ENCODE measurements at regions not wholly inside any gene's neighbourhood (a gene's known extent, or its start where the extent isn't known, plus 50 kb on each side); places are given as distances from the start of the nearest gene placed in this dataset.

- WGBS, 2 donors, result 49 to 64% methylated on average over 2 of the region's 2 CpGs
- no peaks in the 10 kb centered on the region for H3K4me1 ChIP-seq
- H3K27me3 ChIP-seq, result no peaks in the 10 kb centered on the region
- DNase-seq (ENCODE audit: low spot score in 2 of 2), result no peak
- H3K9me3 ChIP-seq, result peaks cover 0 to 10% (median under 1%) of the 10 kb centered on the region in 4 donors
- no peak overlapping the region for H3K27ac ChIP-seq
- H3K4me3 ChIP-seq, result no peak overlapping the region
- TF ChIP-seq, protein P1, sequence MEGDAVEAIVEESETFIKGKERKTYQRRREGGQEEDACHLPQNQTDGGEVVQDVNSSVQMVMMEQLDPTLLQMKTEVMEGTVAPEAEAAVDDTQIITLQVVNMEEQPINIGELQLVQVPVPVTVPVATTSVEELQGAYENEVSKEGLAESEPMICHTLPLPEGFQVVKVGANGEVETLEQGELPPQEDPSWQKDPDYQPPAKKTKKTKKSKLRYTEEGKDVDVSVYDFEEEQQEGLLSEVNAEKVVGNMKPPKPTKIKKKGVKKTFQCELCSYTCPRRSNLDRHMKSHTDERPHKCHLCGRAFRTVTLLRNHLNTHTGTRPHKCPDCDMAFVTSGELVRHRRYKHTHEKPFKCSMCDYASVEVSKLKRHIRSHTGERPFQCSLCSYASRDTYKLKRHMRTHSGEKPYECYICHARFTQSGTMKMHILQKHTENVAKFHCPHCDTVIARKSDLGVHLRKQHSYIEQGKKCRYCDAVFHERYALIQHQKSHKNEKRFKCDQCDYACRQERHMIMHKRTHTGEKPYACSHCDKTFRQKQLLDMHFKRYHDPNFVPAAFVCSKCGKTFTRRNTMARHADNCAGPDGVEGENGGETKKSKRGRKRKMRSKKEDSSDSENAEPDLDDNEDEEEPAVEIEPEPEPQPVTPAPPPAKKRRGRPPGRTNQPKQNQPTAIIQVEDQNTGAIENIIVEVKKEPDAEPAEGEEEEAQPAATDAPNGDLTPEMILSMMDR (IDR thresholded peaks at IDR 0.05), result no peak
- TF ChIP-seq POLR2A (IDR thresholded peaks at IDR 0.05), result no peak
- no peak for TF ChIP-seq EP300 (IDR thresholded peaks at IDR 0.05)
- H3K36me3 ChIP-seq, result no peaks in the 10 kb centered on the region
Measured at GRCh38 chr20:22098511-22098910, 393.0 kb downstream of the PAX1 start.

GRCh38 chr20:22093122-22093521 lies 387.7 kb downstream of the PAX1 start:
- WGBS, 2 donors, result 32 to 65% methylated on average over 1 of the region's 1 CpG
- no peak for DNase-seq (ENCODE audit: low spot score in 2 of 2)
- no peaks in the 10 kb centered on the region for H3K4me1 ChIP-seq
- no peaks in the 10 kb centered on the region for H3K36me3 ChIP-seq
- no peak overlapping the region for H3K27ac ChIP-seq
- peaks cover 0 to 46% (median 15%) of the 10 kb centered on the region in 4 donors for H3K9me3 ChIP-seq
- TF ChIP-seq EP300 (IDR thresholded peaks at IDR 0.05) (no peak), POLR2A (IDR thresholded peaks at IDR 0.05) (no peak)
- TF ChIP-seq, protein P1 (IDR thresholded peaks at IDR 0.05), result no peak
- no peak overlapping the region for H3K4me3 ChIP-seq
- no peaks in the 10 kb centered on the region for H3K27me3 ChIP-seq

GRCh38 chr20:22088882-22089281 lies 383.4 kb downstream of the PAX1 start:
- Histone ChIP-seq H3K9me3 (peaks cover 0 to 39% (median 15%) of the 10 kb centered on the region in 4 donors), H3K27me3 (no peaks in the 10 kb centered on the region), H3K36me3 (no peaks in the 10 kb centered on the region), H3K4me3 (no peak overlapping the region), H3K4me1 (no peaks in the 10 kb centered on the region), H3K27ac (no peak overlapping the region)
- no peak for TF ChIP-seq EP300 (IDR thresholded peaks at IDR 0.05)
- no peak for TF ChIP-seq POLR2A (IDR thresholded peaks at IDR 0.05)
- TF ChIP-seq, protein P1 (IDR thresholded peaks at IDR 0.05), result no peak
- DNase-seq (ENCODE audit: low spot score in 2 of 2), result no peak
- 88 to 90% methylated on average over 4 of the region's 4 CpGs for WGBS, 2 donors

DNA sequence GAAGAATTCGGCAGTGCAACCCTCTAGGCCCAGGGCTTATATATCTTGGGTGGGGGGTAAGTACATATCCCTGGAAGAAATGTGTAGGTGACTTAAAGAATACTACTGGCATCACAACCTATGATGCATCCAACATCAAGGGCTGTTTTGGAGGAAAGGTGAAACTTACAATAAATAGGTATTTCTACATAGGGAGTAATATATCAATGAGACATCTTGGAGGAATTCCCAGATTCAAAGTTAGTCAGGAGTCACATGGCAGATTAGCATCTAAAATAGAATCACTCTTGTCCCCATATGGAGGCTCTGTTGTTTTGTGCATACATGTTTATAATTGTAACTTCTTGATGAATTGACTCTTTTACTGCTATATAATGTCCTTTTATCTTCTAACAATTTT lies 375.5 kb downstream of the PAX1 start:
- TF ChIP-seq, protein P1 (IDR thresholded peaks at IDR 0.05), result no peak
- TF ChIP-seq EP300 (IDR thresholded peaks at IDR 0.05), result no peak
- no peak for TF ChIP-seq POLR2A (IDR thresholded peaks at IDR 0.05)
- Histone ChIP-seq H3K9me3 (no peaks in the 10 kb centered on the region), H3K27ac (no peak overlapping the region), H3K27me3 (no peaks in the 10 kb centered on the region), H3K4me1 (no peaks in the 10 kb centered on the region), H3K36me3 (no peaks in the 10 kb centered on the region), H3K4me3 (no peak overlapping the region)
- DNase-seq (ENCODE audit: low spot score in 2 of 2), result no peak
- 0 to 29% methylated on average over 1 of the region's 1 CpG for WGBS, 2 donors

DNA sequence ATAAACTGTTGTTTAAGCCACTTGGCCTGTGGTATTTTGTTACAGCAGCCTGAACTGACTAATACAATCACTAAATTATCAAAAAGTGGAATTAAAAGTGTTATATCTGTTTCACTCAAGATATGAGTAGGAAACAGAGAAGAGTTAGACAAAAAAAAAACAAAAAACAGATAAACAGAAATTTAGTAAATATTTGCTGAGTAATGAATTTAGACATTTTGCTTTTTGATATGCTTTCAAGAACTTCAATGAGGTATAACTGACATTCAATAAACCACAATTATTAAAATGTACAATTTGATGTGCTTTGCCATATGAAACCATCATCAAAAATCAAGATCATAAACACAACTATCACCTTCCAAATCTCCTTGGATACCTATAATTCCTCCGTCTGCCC lies 369.2 kb downstream of the PAX1 start:
- no peak for DNase-seq (ENCODE audit: low spot score in 2 of 2)
- WGBS, 2 donors, result 84 to 91% methylated on average over 1 of the region's 1 CpG
- no peak for TF ChIP-seq EP300 (IDR thresholded peaks at IDR 0.05)
- TF ChIP-seq, protein P1 (IDR thresholded peaks at IDR 0.05), result no peak
- no peak for TF ChIP-seq POLR2A (IDR thresholded peaks at IDR 0.05)

More for the DNA sequence above, 369.2 kb downstream of the PAX1 start:
- Histone ChIP-seq H3K36me3 (no peaks in the 10 kb centered on the region), H3K27ac (no peak overlapping the region), H3K9me3 (no peaks in the 10 kb centered on the region), H3K4me3 (no peak overlapping the region), H3K4me1 (no peaks in the 10 kb centered on the region), H3K27me3 (no peaks in the 10 kb centered on the region)
